Tibial nerve (tissue), 4 donors: ENCODE measurements at regions not wholly inside any gene's neighbourhood (a gene's known extent, or its start where the extent isn't known, plus 50 kb on each side); places are given as distances from the start of the nearest gene placed in this dataset.
"Not testable (repeated sequence)": the region's sequence is repeated elsewhere in the genome, so short reads cannot be mapped to it uniquely, and the experiment has no call there.

ENCODE experiments used
- DNase-seq, 2 donors: peaks; one replicate each; pipeline ENCODE4 v3.0.0-alpha.2; 2019; ENCODE audit warnings: low spot score in 2 of 2
- H3K27ac ChIP-seq, 4 donors: fragments of 200-600 bp; sonication (generic) in 3 of 4; one replicate each; pipeline ENCODE4 v1.5.1; 2017 to 2019; ENCODE audit warnings: mild to moderate bottlenecking in 1 of 4
- H3K27me3 ChIP-seq, 2 donors: fragments of 200-600 bp; sonication (generic) in 1 of 2; one replicate each; pipeline versions ENCODE4 v1.5.1 to v1.6.0; 2017 to 2019
- H3K36me3 ChIP-seq, 3 donors: fragments of 200-600 bp; sonication (generic); one replicate each; pipeline ENCODE4 v1.5.1; 2018 to 2019
- H3K4me1 ChIP-seq, 4 donors: fragments of 200-600 bp; sonication (generic) in 3 of 4; one replicate each; pipeline ENCODE4 v1.5.1; 2017 to 2019
- H3K4me3 ChIP-seq, 4 donors: fragments of 200-600 bp; sonication (generic) in 3 of 4; one replicate each; pipeline ENCODE4 v1.5.1; 2017 to 2019; ENCODE audit warnings: mild to moderate bottlenecking in 1 of 4, moderate library complexity in 1 of 4
- H3K9me3 ChIP-seq, 4 donors: fragments of 200-600 bp; sonication (generic) in 3 of 4; one replicate each; pipeline ENCODE4 v1.5.1; 2017 to 2019
- EP300 ChIP-seq, 2 donors: sonication (generic); formaldehyde crosslinking; IDR thresholded peaks; one replicate each; pipeline ENCODE4 v1.6.1; 2017; ENCODE audit warnings: antibody characterized with exemption in 2 of 2, mild to moderate bottlenecking in 1 of 2
- POLR2A ChIP-seq, 2 donors: fragments of 450-650 bp; IDR thresholded peaks; one replicate each; pipeline ENCODE4 v1.6.1; 2017; ENCODE audit warnings: antibody characterized with exemption in 2 of 2, mild to moderate bottlenecking in 2 of 2, moderate library complexity in 2 of 2
- WGBS, 2 donors: methylation state at CpG; one replicate each; pipeline ENCODE4 v1.1.5; 2018; 5-methylcytosine and 5-hydroxymethylcytosine counted together
- TF ChIP-seq, protein P1 (sequence below), 5 experiments: fragments of 200-600 bp in 3 of 5; fragments of 450-650 bp in 2 of 5; sonication (generic) in 3 of 5; IDR thresholded peaks; one replicate each; pipeline ENCODE4 v1.5.1; 2016 to 2019; ENCODE audit warnings: antibody characterized with exemption in 5 of 5, mild to moderate bottlenecking in 3 of 5, moderate library complexity in 2 of 5

DNA sequence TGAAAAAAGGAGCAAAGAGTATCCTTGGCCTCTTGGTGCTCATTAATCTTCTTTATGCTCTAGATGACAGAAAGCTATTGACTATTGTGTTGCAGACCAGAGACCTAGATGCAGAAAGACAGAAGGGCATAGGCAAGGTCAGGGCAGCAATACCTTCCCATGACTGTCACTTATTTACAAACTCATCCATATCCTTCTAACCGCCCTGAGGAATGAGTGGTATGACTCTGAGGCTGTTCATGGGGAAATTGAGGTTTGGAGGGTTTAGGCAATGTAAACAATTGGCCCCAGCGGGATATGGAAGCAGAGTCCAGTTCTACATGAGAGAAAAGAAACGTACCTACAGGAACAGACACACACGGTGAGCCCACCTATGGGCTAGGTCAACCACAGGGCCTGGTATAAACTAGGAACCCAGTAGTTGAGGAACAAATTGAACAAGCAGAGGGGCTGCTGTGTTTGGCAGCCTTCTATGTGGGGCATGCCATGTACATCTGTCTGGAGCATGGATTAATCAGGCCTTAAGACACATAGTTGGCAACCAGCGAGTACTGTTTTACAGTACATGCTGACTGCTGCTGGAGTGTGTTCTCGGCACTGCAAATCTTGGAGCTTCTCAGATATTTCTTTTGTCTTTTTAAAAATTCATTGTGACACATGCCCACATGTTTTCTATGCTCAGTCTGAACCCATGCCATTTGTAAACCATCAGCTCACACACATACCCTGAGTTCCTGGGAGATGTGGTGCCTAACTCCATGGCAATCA lies 159.7 kb upstream of the NTF3 start:
- no peak for TF ChIP-seq EP300 (IDR thresholded peaks at IDR 0.05)
- TF ChIP-seq POLR2A (IDR thresholded peaks at IDR 0.05) = no peak
- TF ChIP-seq, protein P1, sequence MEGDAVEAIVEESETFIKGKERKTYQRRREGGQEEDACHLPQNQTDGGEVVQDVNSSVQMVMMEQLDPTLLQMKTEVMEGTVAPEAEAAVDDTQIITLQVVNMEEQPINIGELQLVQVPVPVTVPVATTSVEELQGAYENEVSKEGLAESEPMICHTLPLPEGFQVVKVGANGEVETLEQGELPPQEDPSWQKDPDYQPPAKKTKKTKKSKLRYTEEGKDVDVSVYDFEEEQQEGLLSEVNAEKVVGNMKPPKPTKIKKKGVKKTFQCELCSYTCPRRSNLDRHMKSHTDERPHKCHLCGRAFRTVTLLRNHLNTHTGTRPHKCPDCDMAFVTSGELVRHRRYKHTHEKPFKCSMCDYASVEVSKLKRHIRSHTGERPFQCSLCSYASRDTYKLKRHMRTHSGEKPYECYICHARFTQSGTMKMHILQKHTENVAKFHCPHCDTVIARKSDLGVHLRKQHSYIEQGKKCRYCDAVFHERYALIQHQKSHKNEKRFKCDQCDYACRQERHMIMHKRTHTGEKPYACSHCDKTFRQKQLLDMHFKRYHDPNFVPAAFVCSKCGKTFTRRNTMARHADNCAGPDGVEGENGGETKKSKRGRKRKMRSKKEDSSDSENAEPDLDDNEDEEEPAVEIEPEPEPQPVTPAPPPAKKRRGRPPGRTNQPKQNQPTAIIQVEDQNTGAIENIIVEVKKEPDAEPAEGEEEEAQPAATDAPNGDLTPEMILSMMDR (IDR thresholded peaks at IDR 0.05) = no peak
- Histone ChIP-seq H3K27ac (no peak overlapping the region), H3K9me3 (no peaks in the 10 kb centered on the region), H3K4me1 (no peaks in the 10 kb centered on the region), H3K36me3 (no peaks in the 10 kb centered on the region), H3K4me3 (no peak overlapping the region), H3K27me3 (no peaks in the 10 kb centered on the region)
- no peak for DNase-seq
- 75 to 76% methylated on average over 6 of the region's 6 CpGs for WGBS, 2 donors

DNA sequence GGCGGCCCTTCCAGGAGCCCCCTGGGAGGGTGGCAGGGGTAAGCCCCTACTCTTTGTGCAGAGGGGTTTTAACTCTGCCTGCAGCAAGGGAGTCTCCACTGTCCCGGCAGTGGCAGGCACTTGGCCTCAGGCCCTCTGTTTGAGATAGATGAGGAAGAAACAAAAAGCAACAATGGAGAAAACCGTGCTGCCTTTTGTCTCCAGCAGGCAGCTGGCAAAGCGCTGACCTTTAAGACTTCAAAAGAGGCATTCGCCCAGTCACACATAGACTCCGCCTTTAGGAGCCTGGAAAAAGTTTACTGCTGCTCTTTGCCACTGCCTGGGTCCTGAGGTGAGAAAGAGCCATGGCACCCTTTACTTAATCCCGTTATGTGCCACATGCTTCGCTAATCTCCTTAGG lies 158.2 kb upstream of the NTF3 start:
- TF ChIP-seq EP300 (IDR thresholded peaks at IDR 0.05) (no peak), POLR2A (IDR thresholded peaks at IDR 0.05) (no peak)
- TF ChIP-seq, protein P1 (IDR thresholded peaks at IDR 0.05) = no peak
- Histone ChIP-seq H3K36me3 (no peaks in the 10 kb centered on the region), H3K4me3 (no peak overlapping the region), H3K27ac (no peak overlapping the region), H3K9me3 (no peaks in the 10 kb centered on the region), H3K4me1 (no peaks in the 10 kb centered on the region), H3K27me3 (no peaks in the 10 kb centered on the region)
- WGBS, 2 donors = 60 to 71% methylated on average over 8 of the region's 8 CpGs
- DNase-seq = no peak

DNA sequence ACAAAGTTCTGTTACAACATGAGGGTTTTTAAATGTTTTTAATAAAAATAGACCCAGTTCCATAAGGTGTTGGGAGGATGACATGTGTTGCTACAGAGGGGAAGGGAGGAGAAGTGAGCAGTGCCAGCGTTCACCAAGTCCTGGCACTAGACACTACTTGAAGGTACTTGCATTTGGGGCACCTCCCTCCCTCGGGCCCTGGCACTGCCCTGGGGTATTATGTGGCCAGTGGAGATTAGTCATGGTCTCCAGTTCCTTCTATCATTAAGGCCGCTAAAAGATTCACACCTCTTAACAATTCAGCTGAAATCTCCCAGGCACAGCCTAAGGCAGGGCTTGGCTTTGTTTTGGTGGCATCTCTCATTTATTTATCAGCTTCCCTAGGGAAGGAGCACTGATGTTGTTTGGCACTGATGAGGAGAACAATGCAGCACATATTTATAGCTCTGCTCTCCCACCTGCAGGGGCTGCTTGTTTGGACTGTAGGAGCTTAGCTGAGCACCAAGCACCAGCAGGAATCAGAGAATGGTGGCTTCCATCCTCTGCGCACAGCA lies 155.5 kb upstream of the NTF3 start:
- Histone ChIP-seq H3K9me3 (no peaks in the 10 kb centered on the region), H3K4me3 (no peak overlapping the region), H3K27ac (no peak overlapping the region), H3K4me1 (no peaks in the 10 kb centered on the region), H3K36me3 (no peaks in the 10 kb centered on the region), H3K27me3 (no peaks in the 10 kb centered on the region)
- no peak for DNase-seq
- WGBS, 2 donors = 63 to 71% methylated on average over 4 of the region's 4 CpGs
- TF ChIP-seq POLR2A (IDR thresholded peaks at IDR 0.05) (no peak), EP300 (IDR thresholded peaks at IDR 0.05) (no peak)
- TF ChIP-seq, protein P1 (IDR thresholded peaks at IDR 0.05) = no peak

DNA sequence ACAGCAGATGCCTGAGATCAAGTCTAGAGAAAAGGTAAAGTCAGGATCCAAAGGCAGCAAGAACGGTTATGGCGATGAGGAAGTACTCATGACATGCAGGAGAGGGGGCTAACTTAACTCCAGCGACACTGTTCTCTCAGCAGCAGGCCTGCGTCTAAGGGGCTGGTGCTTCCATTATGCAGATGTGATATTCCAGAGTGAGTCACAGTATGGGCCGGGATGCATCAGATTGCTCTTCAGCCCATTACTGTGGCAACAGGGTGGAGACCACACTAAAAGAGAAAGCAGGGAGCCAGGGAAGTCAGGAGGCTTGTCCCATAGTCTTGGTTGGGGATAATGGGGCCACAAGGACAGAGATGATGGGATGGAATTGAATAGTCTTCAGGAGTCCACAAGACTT lies 151.8 kb upstream of the NTF3 start:
- Histone ChIP-seq H3K9me3 (no peaks in the 10 kb centered on the region), H3K27me3 (no peaks in the 10 kb centered on the region), H3K27ac (no peak overlapping the region), H3K36me3 (no peaks in the 10 kb centered on the region), H3K4me1 (no peaks in the 10 kb centered on the region), H3K4me3 (no peak overlapping the region)
- TF ChIP-seq, protein P1 (IDR thresholded peaks at IDR 0.05) = no peak
- no peak for TF ChIP-seq POLR2A (IDR thresholded peaks at IDR 0.05)
- TF ChIP-seq EP300 (IDR thresholded peaks at IDR 0.05) = no peak
- 94 to 97% methylated on average over 5 of the region's 5 CpGs for WGBS, 2 donors
- DNase-seq = no peak

DNA sequence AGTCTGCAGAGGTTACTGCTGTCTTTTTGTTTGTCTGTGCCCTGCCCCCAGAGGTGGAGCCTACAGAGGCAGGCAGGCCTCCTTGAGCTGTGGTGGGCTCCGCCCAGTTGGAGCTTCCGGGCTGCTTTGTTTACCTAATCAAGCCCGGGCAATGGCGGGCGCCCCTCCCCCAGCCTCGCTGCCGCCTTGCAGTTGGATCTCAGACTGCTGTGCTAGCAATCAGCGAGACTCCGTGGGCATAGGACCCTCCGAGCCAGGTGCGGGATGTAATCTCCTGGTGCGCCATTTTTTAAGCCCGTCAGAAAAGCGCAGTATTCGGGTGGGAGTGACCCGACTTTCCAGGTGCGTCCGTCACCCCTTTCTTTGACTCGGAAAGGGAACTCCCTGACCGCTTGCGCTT lies 141.5 kb upstream of the NTF3 start:
- H3K4me1 ChIP-seq, H3K27me3 ChIP-seq, H3K27ac ChIP-seq, DNase-seq, H3K4me3 ChIP-seq, H3K9me3 ChIP-seq, H3K36me3 ChIP-seq: not testable (repeated sequence)
- 66 to 89% methylated on average over 17 to 20 of the region's 21 CpGs for WGBS, 2 donors
